ENCODE measurements at regions not wholly inside any gene's neighbourhood (a gene's known extent, or its start where the extent isn't known, plus 50 kb on each side); places are given as distances from the start of the nearest gene placed in this dataset.

- intact Hi-C loops (cut with micrococcal nuclease): no loop called here
- no peaks in the 10 kb centered on the region for H3K4me1 ChIP-seq (ENCODE audit: control insufficient read depth, insufficient read depth, low read length)
- no peaks in the 10 kb centered on the region for H3K36me3 ChIP-seq (ENCODE audit: control insufficient read depth, insufficient read depth, low read length)
- no peak overlapping the region for H3K27ac ChIP-seq (ENCODE audit: low read length)
- Mint-ChIP-seq H3K27ac (no peak overlapping the region), H3K9me3 (peaks cover 0 to 5% of the 10 kb centered on the region in 2 donors), H3K4me1 (no peaks in the 10 kb centered on the region), H3K4me3 (no peak overlapping the region), H3K27me3 (ENCODE audit: low read depth in 2 of 2) (no peaks in the 10 kb centered on the region), H3K36me3 (peaks cover 5% of the 10 kb centered on the region)
- no peak for DNase-seq
- no peak for TF ChIP-seq CTCF (IDR thresholded peaks at IDR 0.05)
- H3K27me3 ChIP-seq (ENCODE audit: control insufficient read depth, insufficient read depth, low read length): no peaks in the 10 kb centered on the region
- ATAC-seq: no peak
- WGBS (ENCODE audit: insufficient coverage): no CpG with 5 or more reads among the region's 2 CpGs
- H3K4me3 ChIP-seq (ENCODE audit: low read length): no peak overlapping the region
- no peaks in the 10 kb centered on the region for H3K9me3 ChIP-seq (ENCODE audit: control insufficient read depth, insufficient read depth, low read length)
These were observed 157.7 kb upstream of the COL1A2 start for GRCh38 chr7:94236960-94237359.

- Mint-ChIP-seq H3K27me3 (ENCODE audit: low read depth in 2 of 2) (no peaks in the 10 kb centered on the region), H3K36me3 (peaks cover under 1% of the 10 kb centered on the region), H3K4me3 (no peak overlapping the region), H3K4me1 (no peaks in the 10 kb centered on the region), H3K27ac (no peak overlapping the region), H3K9me3 (peaks cover 0 to 2% of the 10 kb centered on the region in 2 donors)
- Histone ChIP-seq H3K27ac (ENCODE audit: low read length) (no peak overlapping the region), H3K4me1 (ENCODE audit: control insufficient read depth, insufficient read depth, low read length) (no peaks in the 10 kb centered on the region), H3K9me3 (ENCODE audit: control insufficient read depth, insufficient read depth, low read length) (no peaks in the 10 kb centered on the region), H3K27me3 (ENCODE audit: control insufficient read depth, insufficient read depth, low read length) (no peaks in the 10 kb centered on the region), H3K36me3 (ENCODE audit: control insufficient read depth, insufficient read depth, low read length) (no peaks in the 10 kb centered on the region), H3K4me3 (ENCODE audit: low read length) (no peak overlapping the region)
- no peak for TF ChIP-seq CTCF (IDR thresholded peaks at IDR 0.05)
- 44% methylated on average over 3 of the region's 3 CpGs for WGBS (ENCODE audit: insufficient coverage)
- intact Hi-C loops (cut with micrococcal nuclease): no loop called here
- no peak for ATAC-seq
- DNase-seq: no peak
These were observed 157.3 kb upstream of the COL1A2 start for GRCh38 chr7:94237417-94237816.

GRCh38 chr7:94239661-94240234, 154.9 kb upstream of the COL1A2 start:
- Histone ChIP-seq H3K27me3 (ENCODE audit: control insufficient read depth, insufficient read depth, low read length) (no peaks in the 10 kb centered on the region), H3K4me3 (ENCODE audit: low read length) (no peak overlapping the region), H3K27ac (ENCODE audit: low read length) (no peak overlapping the region), H3K9me3 (ENCODE audit: control insufficient read depth, insufficient read depth, low read length) (no peaks in the 10 kb centered on the region), H3K36me3 (ENCODE audit: control insufficient read depth, insufficient read depth, low read length) (no peaks in the 10 kb centered on the region), H3K4me1 (ENCODE audit: control insufficient read depth, insufficient read depth, low read length) (no peaks in the 10 kb centered on the region)
- no peaks in the 10 kb centered on the region for H3K9me3 Mint-ChIP-seq
- H3K4me3 Mint-ChIP-seq: no peak overlapping the region
- no peak for TF ChIP-seq CTCF (IDR thresholded peaks at IDR 0.05)
- no peak overlapping the region for H3K27ac Mint-ChIP-seq
- intact Hi-C loops (cut with micrococcal nuclease): no loop called here
- DNase-seq (no peak), ATAC-seq (no peak)
- H3K36me3 Mint-ChIP-seq: no peaks in the 10 kb centered on the region
- WGBS (ENCODE audit: insufficient coverage): 34% methylated on average over 3 of the region's 4 CpGs
- no peaks in the 10 kb centered on the region for H3K4me1 Mint-ChIP-seq
- no peaks in the 10 kb centered on the region for H3K27me3 Mint-ChIP-seq (ENCODE audit: low read depth in 2 of 2)

- Mint-ChIP-seq H3K27ac (no peak overlapping the region), H3K36me3 (no peaks in the 10 kb centered on the region), H3K4me1 (no peaks in the 10 kb centered on the region), H3K27me3 (ENCODE audit: low read depth in 2 of 2) (no peaks in the 10 kb centered on the region), H3K9me3 (no peaks in the 10 kb centered on the region), H3K4me3 (no peak overlapping the region)
- no peaks in the 10 kb centered on the region for H3K27me3 ChIP-seq (ENCODE audit: control insufficient read depth, insufficient read depth, low read length)
- WGBS (ENCODE audit: insufficient coverage): 95% methylated on average over 4 of the region's 6 CpGs
- intact Hi-C loops (cut with micrococcal nuclease): no loop called here
- no peaks in the 10 kb centered on the region for H3K9me3 ChIP-seq (ENCODE audit: control insufficient read depth, insufficient read depth, low read length)
- no peaks in the 10 kb centered on the region for H3K4me1 ChIP-seq (ENCODE audit: control insufficient read depth, insufficient read depth, low read length)
- ATAC-seq (no peak), DNase-seq (no peak)
- H3K27ac ChIP-seq (ENCODE audit: low read length): no peak overlapping the region
- H3K36me3 ChIP-seq (ENCODE audit: control insufficient read depth, insufficient read depth, low read length): no peaks in the 10 kb centered on the region
- TF ChIP-seq CTCF (IDR thresholded peaks at IDR 0.05): no peak
- no peak overlapping the region for H3K4me3 ChIP-seq (ENCODE audit: low read length)
These were observed 153.8 kb upstream of the COL1A2 start for GRCh38 chr7:94240902-94241301.

Measured in natural killer cell (primary cell).